PFSK-1 (cell line): ENCODE measurements at regions not wholly inside any gene's neighbourhood (a gene's known extent, or its start where the extent isn't known, plus 50 kb on each side); places are given as distances from the start of the nearest gene placed in this dataset.

Source experiments
- FOXP2 ChIP-seq: optimal IDR thresholded peaks from 2 replicates; pipeline ENCODE3; 2011; ENCODE audit warnings: borderline replicate concordance, control low read depth, inconsistent platforms; ENCODE audit not compliant: insufficient read depth; ENCODE audit errors: extremely low read length, extremely low read depth
- POLR2AphosphoS5 ChIP-seq: IDR thresholded peaks from 2 replicates; pipeline ENCODE4 v1.6.1; 2012; ENCODE audit warnings: low read depth, mild to moderate bottlenecking, control low read depth, low read length, moderate library complexity
- SIN3A ChIP-seq: IDR thresholded peaks from 2 replicates; pipeline ENCODE4 v1.6.1; 2012; ENCODE audit warnings: mild to moderate bottlenecking, low read length, moderate library complexity, borderline replicate concordance; ENCODE audit not compliant: insufficient read depth
- TAF1 ChIP-seq: IDR thresholded peaks from 2 replicates; pipeline ENCODE4 v1.6.1; 2012; ENCODE audit warnings: low read length, control low read depth, borderline replicate concordance; ENCODE audit not compliant: insufficient read depth
- TF ChIP-seq, protein P1 (sequence below), 2 experiments: IDR thresholded peaks; 2 replicates each; pipeline versions ENCODE4 v1.6.1 to v1.8.0; 2011 to 2012; ENCODE audit warnings: low read depth in 2 of 2, low read length in 2 of 2, control low read depth in 1 of 2, inconsistent platforms in 1 of 2, mild to moderate bottlenecking in 1 of 2, moderate library complexity in 1 of 2; ENCODE audit not compliant: insufficient read depth in 1 of 2

DNA sequence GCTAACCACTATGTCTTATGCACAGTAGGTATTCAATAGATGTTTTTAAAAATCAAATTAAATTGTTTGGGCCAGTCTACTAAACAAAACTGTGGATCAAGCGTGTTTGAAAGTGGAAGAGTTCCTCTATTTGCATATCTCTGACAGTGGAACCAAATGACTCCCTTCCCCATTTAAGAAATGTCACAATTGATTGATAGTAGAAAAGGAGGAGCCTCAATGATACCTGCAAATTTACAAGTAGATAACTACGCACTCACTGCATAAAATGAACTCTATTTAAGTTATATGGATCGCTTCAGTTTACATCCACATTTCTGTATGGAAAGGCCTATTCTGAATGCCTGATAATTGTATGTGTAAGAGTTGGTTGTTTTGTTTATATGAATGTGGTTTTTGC lies 163.3 kb upstream of the MTPN start:
- TF ChIP-seq, protein P1, sequence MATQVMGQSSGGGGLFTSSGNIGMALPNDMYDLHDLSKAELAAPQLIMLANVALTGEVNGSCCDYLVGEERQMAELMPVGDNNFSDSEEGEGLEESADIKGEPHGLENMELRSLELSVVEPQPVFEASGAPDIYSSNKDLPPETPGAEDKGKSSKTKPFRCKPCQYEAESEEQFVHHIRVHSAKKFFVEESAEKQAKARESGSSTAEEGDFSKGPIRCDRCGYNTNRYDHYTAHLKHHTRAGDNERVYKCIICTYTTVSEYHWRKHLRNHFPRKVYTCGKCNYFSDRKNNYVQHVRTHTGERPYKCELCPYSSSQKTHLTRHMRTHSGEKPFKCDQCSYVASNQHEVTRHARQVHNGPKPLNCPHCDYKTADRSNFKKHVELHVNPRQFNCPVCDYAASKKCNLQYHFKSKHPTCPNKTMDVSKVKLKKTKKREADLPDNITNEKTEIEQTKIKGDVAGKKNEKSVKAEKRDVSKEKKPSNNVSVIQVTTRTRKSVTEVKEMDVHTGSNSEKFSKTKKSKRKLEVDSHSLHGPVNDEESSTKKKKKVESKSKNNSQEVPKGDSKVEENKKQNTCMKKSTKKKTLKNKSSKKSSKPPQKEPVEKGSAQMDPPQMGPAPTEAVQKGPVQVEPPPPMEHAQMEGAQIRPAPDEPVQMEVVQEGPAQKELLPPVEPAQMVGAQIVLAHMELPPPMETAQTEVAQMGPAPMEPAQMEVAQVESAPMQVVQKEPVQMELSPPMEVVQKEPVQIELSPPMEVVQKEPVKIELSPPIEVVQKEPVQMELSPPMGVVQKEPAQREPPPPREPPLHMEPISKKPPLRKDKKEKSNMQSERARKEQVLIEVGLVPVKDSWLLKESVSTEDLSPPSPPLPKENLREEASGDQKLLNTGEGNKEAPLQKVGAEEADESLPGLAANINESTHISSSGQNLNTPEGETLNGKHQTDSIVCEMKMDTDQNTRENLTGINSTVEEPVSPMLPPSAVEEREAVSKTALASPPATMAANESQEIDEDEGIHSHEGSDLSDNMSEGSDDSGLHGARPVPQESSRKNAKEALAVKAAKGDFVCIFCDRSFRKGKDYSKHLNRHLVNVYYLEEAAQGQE (IDR thresholded peaks at IDR 0.05; ENCODE audit: insufficient read depth in 1 of 2, low read depth in 2 of 2, low read length in 2 of 2), result no peak
- TF ChIP-seq POLR2AphosphoS5 (no peak), TAF1 (no peak), FOXP2 (no peak), SIN3A (no peak)

DNA sequence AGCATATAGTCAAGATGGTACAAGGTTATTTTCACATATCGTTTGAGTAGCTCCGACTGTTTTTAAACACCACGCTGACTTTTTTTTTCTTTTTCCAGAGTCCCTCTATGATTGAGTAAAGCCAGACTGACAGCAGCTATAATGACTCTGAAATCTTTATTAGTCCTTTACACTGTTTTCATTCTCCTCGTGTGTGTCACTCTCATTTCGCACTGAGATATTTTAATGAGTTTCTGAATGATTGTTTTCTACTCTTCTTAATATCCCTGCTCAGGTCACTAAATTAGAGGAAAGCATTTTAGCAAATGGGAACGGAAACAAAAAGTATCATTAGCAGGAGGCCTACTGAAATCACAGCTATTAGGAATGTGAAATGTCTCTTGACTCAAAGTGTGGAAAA lies 162.3 kb upstream of the MTPN start:
- TF ChIP-seq FOXP2, result no peak
- TF ChIP-seq, protein P1 (IDR thresholded peaks at IDR 0.05; ENCODE audit: insufficient read depth in 1 of 2, low read depth in 2 of 2, low read length in 2 of 2), result no peak
- no peak for TF ChIP-seq TAF1

DNA sequence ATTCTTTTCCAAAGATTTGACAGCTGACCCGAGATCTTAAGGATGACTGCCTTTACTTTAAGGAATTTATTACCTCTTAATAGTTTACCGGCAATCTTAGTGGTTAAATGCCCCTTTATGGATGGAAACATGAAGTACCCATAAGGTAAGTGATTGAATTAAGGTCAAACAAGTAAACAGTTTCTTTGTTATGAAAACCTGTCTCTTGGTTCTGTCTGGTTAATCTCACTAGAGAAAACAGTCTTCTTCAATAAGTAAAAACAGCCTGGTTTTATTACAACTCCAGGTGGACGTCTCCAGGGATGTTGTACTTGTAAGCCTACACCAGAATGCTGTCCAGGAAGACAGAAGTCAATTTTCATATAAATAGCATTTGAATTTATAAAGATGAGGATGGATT lies 161.8 kb upstream of the MTPN start:
- TF ChIP-seq POLR2AphosphoS5 (no peak), TAF1 (no peak)

DNA sequence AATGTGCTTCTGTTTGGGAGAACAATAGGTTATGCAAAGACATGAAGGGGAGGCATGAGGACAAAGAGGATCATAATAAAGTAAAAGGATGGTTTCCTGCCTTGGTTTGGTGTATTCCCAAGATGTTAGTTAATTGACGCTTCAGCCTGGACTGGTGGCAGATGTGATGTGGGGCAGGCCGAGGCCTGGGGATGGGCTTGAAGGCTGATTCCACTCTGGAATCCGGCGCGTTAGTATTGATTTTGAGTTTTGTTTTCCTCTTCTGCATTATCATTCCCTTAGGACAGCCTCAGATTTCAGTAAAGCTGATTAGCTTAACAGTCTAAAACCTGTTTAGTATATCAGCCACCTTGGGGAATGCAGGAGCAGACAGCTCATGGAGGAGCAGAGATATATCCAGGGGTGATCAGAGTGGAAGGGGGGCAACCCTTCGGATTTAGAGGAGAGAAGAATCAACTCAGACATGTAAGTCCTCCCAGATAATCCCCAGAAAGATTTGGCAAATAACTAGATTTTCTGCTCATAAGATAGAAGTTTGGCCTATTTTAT lies 159.8 kb upstream of the MTPN start:
- TF ChIP-seq SIN3A (no peak), POLR2AphosphoS5 (no peak), TAF1 (no peak), FOXP2 (no peak)
- TF ChIP-seq, protein P1 (IDR thresholded peaks at IDR 0.05; ENCODE audit: insufficient read depth in 1 of 2, low read depth in 2 of 2, low read length in 2 of 2), result no peak

DNA sequence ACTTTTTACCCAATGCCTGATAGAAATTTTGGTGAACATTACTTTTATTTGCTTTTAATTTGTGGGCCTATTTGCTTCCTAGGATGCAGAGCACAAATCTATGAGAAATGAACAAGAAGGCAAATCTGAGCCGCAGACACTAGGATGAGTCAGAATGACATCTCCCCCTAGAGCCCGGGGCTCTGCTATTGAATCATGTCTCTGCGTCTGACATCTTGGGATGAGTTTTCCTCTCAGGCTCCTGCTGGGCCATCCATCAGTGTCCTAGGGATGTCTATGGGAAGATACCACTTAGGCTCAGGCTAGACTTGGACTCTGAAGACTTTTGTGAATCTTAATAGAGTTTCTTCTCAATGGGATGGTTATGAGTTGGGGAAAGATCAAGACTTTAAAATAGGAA lies 157.3 kb upstream of the MTPN start:
- TF ChIP-seq TAF1, result no peak
- no peak for TF ChIP-seq POLR2AphosphoS5
- no peak for TF ChIP-seq FOXP2
- TF ChIP-seq, protein P1 (IDR thresholded peaks at IDR 0.05; ENCODE audit: insufficient read depth in 1 of 2, low read depth in 2 of 2, low read length in 2 of 2), result no peak
- no peak for TF ChIP-seq SIN3A
